DND-41 (cell line): ENCODE measurements at regions not wholly inside any gene's neighbourhood (a gene's known extent, or its start where the extent isn't known, plus 50 kb on each side); places are given as distances from the start of the nearest gene placed in this dataset.

Source experiments
- ATAC-seq: fragments of 200-7000 bp; cut with Tn5 transposase; 3 replicates; pipeline ENCODE4 v1.9.1; 2021; ENCODE audit warnings: low read depth; ENCODE audit not compliant: insufficient read depth
- DNase-seq: peaks from one replicate; pipeline ENCODE4 v3.0.0-alpha.2; 2020
- H2AFZ ChIP-seq: 2 replicates; pipeline ENCODE4 v1.6.0; 2012; ENCODE audit warnings: low read depth, low read length
- H3K27ac ChIP-seq: 2 replicates; pipeline ENCODE4 v1.5.1; 2012; ENCODE audit warnings: low read length, inconsistent platforms
- H3K27me3 ChIP-seq: fragments of 200-600 bp; sonication (generic); 2 replicates; pipeline ENCODE4 v1.6.0; 2012; ENCODE audit warnings: low read length, mild to moderate bottlenecking, inconsistent platforms; ENCODE audit not compliant: insufficient read depth, poor library complexity
- H3K36me3 ChIP-seq: 2 replicates; pipeline ENCODE4 v1.5.1; 2012; ENCODE audit warnings: low read length, inconsistent platforms; ENCODE audit not compliant: insufficient read depth
- H3K4me1 ChIP-seq: 2 replicates; pipeline ENCODE4 v1.5.1; 2012; ENCODE audit warnings: mild to moderate bottlenecking, low read length; ENCODE audit not compliant: insufficient read depth
- H3K4me2 ChIP-seq: 2 replicates; pipeline ENCODE4 v1.6.0; 2012; ENCODE audit warnings: mild to moderate bottlenecking, moderate library complexity, low read length, inconsistent platforms; ENCODE audit not compliant: insufficient read depth
- H3K4me3 ChIP-seq, 2 experiments: fragments of 200-600 bp in 1 of 2; shearing (Covaris generic) in 1 of 2; 2 replicates each; pipeline ENCODE4 v1.5.1; 2012 to 2016; ENCODE audit warnings: inconsistent platforms in 2 of 2, low read length in 2 of 2, mild to moderate bottlenecking in 2 of 2, low read depth in 1 of 2, moderate library complexity in 1 of 2
- H3K79me2 ChIP-seq: 2 replicates; pipeline ENCODE4 v1.6.0; 2012; ENCODE audit warnings: low read length, inconsistent platforms; ENCODE audit not compliant: insufficient read depth
- H3K9ac ChIP-seq: 2 replicates; pipeline ENCODE4 v1.6.0; 2012; ENCODE audit warnings: low read depth, mild to moderate bottlenecking, inconsistent platforms, low read length, moderate library complexity
- H3K9me3 ChIP-seq: 2 replicates; pipeline ENCODE4 v1.5.1; 2012; ENCODE audit warnings: low read length, moderate library complexity, mild to moderate bottlenecking, inconsistent platforms; ENCODE audit not compliant: insufficient read depth, severe bottlenecking
- H4K20me1 ChIP-seq: 2 replicates; pipeline ENCODE4 v1.6.0; 2012; ENCODE audit warnings: low read length; ENCODE audit not compliant: insufficient read depth
- EZH2 ChIP-seq: IDR thresholded peaks from 3 replicates; pipeline ENCODE4 v1.6.1; 2012; ENCODE audit warnings: borderline replicate concordance, low read depth, mild to moderate bottlenecking, moderate library complexity, low read length, inconsistent platforms; ENCODE audit not compliant: severe bottlenecking
- TF ChIP-seq, protein P1 (sequence below): IDR thresholded peaks from 2 replicates; pipeline ENCODE4 v1.5.1; 2012; ENCODE audit warnings: borderline replicate concordance, low read length, moderate library complexity, mild to moderate bottlenecking; ENCODE audit not compliant: poor library complexity, severe bottlenecking; ENCODE audit errors: extremely low read depth

DNA sequence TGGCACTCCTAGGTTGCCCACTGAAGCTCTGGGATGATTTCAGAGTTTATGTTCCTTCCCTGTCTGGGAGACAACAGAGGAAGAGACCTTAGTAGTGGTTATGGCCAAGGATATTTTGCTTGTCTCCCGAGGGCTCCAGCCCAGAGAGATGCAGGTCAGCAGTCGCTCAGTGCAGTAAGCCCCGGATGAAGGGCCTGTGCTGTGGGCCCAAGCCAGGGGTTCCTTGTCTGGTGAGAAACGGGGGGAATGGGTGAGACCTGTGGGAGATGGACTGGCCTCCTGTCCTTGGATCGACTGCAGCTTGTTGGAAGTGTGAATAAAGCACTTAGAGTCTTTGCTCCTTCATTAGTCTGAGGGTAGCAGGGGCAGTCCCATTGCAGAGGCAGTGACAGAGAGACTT is 260.7 kb upstream of the RIOK2 start:
- TF ChIP-seq EZH2 = no peak
- TF ChIP-seq, protein P1, sequence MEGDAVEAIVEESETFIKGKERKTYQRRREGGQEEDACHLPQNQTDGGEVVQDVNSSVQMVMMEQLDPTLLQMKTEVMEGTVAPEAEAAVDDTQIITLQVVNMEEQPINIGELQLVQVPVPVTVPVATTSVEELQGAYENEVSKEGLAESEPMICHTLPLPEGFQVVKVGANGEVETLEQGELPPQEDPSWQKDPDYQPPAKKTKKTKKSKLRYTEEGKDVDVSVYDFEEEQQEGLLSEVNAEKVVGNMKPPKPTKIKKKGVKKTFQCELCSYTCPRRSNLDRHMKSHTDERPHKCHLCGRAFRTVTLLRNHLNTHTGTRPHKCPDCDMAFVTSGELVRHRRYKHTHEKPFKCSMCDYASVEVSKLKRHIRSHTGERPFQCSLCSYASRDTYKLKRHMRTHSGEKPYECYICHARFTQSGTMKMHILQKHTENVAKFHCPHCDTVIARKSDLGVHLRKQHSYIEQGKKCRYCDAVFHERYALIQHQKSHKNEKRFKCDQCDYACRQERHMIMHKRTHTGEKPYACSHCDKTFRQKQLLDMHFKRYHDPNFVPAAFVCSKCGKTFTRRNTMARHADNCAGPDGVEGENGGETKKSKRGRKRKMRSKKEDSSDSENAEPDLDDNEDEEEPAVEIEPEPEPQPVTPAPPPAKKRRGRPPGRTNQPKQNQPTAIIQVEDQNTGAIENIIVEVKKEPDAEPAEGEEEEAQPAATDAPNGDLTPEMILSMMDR = no peak
- no peaks in the 10 kb centered on the region for H3K36me3 ChIP-seq
- H3K79me2 ChIP-seq = no peaks in the 10 kb centered on the region
- DNase-seq (no peak), ATAC-seq (no peak)
- H3K9me3 ChIP-seq = peaks cover 5% of the 10 kb centered on the region
- H3K4me1 ChIP-seq = no peaks in the 10 kb centered on the region
- no peak overlapping the region for H3K9ac ChIP-seq
- no peak overlapping the region for H3K4me2 ChIP-seq
- no peaks in the 10 kb centered on the region for H3K27me3 ChIP-seq
- H4K20me1 ChIP-seq = no peaks in the 10 kb centered on the region
- no peak overlapping the region for H3K27ac ChIP-seq
- H3K4me3 ChIP-seq = no peak overlapping the region
- H2AFZ ChIP-seq = no peak overlapping the region

DNA sequence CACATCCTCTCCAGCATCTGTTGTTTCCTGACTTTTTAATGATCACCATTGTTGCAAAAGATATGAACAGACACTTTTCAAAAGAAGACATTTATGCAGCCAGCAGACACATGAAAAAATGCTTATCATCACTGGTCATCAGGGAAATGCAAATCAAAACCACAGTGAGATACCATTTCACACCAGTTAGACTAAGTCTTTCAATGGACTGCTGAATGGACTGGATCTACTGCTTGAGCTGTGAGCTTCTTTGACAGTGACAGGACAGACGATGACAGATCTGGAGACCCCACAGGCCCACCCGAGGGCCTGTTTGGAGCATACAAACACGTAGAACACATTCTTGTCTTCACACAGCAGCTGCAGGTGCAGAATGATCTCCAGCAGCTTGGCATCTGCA is 266.1 kb upstream of the RIOK2 start:
- no peak overlapping the region for H3K4me3 ChIP-seq
- H3K4me2 ChIP-seq = no peak overlapping the region
- no peak for ATAC-seq
- H3K79me2 ChIP-seq = no peaks in the 10 kb centered on the region
- H3K27ac ChIP-seq = no peak overlapping the region
- no peaks in the 10 kb centered on the region for H4K20me1 ChIP-seq
- DNase-seq = no peak
- TF ChIP-seq, protein P1 = no peak
- no peak for TF ChIP-seq EZH2
- H3K36me3 ChIP-seq = no peaks in the 10 kb centered on the region
- H3K9ac ChIP-seq = no peak overlapping the region
- H3K9me3 ChIP-seq = peaks cover 2% of the 10 kb centered on the region
- no peak overlapping the region for H2AFZ ChIP-seq
- no peaks in the 10 kb centered on the region for H3K4me1 ChIP-seq
- no peaks in the 10 kb centered on the region for H3K27me3 ChIP-seq

DNA sequence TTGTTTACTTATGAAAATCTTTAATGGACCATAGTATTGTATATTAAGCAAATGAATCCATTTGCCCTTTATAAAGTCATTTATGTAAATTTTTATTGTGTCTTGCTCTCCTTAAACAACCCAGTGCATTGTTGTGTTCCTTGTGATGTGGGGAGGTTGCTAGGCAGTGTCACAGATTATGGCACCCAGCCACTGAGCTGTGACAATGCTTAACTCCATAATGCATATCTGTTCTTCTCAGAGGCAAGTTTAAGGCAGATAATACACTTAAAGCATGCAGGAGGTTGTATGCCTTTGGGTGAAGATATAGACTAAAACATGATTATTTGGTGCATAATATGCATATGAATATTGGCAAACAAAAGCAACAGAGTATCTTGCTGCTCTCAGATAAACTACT is 269.6 kb upstream of the RIOK2 start:
- no peak overlapping the region for H3K9ac ChIP-seq
- H3K4me2 ChIP-seq = no peak overlapping the region
- no peak overlapping the region for H2AFZ ChIP-seq

More for the DNA sequence above, 269.6 kb upstream of the RIOK2 start:
- no peaks in the 10 kb centered on the region for H3K36me3 ChIP-seq
- H3K4me1 ChIP-seq = no peaks in the 10 kb centered on the region
- H3K9me3 ChIP-seq = no peaks in the 10 kb centered on the region
- no peaks in the 10 kb centered on the region for H3K27me3 ChIP-seq
- DNase-seq (no peak), ATAC-seq (no peak)
- no peaks in the 10 kb centered on the region for H4K20me1 ChIP-seq
- no peak for TF ChIP-seq EZH2
- TF ChIP-seq, protein P1 = no peak
- no peak overlapping the region for H3K27ac ChIP-seq
- H3K4me3 ChIP-seq = no peak overlapping the region
- H3K79me2 ChIP-seq = no peaks in the 10 kb centered on the region
